ENCODE measurements at regions not wholly inside any gene's neighbourhood (a gene's known extent, or its start where the extent isn't known, plus 50 kb on each side); places are given as distances from the start of the nearest gene placed in this dataset.

DNA sequence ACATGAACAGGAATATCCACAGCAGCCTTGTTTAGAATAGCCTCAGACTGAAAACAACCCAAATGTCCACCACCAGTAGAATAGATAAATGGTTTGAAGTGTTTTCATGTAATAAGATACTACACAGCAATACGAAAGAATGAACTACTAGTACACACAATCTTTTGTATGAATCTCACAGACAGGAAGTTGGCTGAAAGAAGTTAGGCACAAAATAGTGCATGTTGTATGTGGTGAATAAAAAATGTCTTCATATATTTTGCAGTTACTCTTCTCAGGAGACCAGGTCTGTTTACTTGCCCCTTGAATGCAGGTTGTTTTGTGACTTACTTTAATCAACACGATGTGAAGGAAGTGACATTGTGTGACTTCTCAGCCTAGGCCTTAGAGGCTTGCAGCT, 75.9 kb upstream of the LEF1 start:
- TF ChIP-seq, protein P1, sequence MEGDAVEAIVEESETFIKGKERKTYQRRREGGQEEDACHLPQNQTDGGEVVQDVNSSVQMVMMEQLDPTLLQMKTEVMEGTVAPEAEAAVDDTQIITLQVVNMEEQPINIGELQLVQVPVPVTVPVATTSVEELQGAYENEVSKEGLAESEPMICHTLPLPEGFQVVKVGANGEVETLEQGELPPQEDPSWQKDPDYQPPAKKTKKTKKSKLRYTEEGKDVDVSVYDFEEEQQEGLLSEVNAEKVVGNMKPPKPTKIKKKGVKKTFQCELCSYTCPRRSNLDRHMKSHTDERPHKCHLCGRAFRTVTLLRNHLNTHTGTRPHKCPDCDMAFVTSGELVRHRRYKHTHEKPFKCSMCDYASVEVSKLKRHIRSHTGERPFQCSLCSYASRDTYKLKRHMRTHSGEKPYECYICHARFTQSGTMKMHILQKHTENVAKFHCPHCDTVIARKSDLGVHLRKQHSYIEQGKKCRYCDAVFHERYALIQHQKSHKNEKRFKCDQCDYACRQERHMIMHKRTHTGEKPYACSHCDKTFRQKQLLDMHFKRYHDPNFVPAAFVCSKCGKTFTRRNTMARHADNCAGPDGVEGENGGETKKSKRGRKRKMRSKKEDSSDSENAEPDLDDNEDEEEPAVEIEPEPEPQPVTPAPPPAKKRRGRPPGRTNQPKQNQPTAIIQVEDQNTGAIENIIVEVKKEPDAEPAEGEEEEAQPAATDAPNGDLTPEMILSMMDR (IDR thresholded peaks at IDR 0.05) = no peak
- TF ChIP-seq POLR2A (IDR thresholded peaks at IDR 0.05) (no peak), POLR2AphosphoS5 (IDR thresholded peaks at IDR 0.05) (no peak)

Measured in prostate gland (tissue), 2 donors.